Activated naive CD8-positive, alpha-beta T cell treated with anti-CD3 and anti-CD28 coated beads, Interleukin-2, amount 50 U/mL, for 24 hours (primary cell): ENCODE measurements at regions not wholly inside any gene's neighbourhood (a gene's known extent, or its start where the extent isn't known, plus 50 kb on each side); places are given as distances from the start of the nearest gene placed in this dataset.

Source experiments
- ATAC-seq: fragments of 150-1000 bp; cut with Tn5 transposase; one replicate; pipeline ENCODE4 v1.10.0; 2021
- DNase-seq: peaks from one replicate; pipeline ENCODE4 v3.0.0; 2021
- H3K27ac Mint-ChIP-seq: one replicate; pipeline ENCODE4 v1.8.0; 2021; ENCODE audit warnings: mild to moderate bottlenecking, mixed read lengths
- H3K27me3 Mint-ChIP-seq: one replicate; pipeline ENCODE4 v1.8.0; 2021; ENCODE audit warnings: mixed read lengths
- H3K36me3 Mint-ChIP-seq: one replicate; pipeline ENCODE4 v1.8.0; 2021; ENCODE audit warnings: low read depth, mixed read lengths
- H3K4me1 Mint-ChIP-seq: one replicate; pipeline ENCODE4 v1.8.0; 2021; ENCODE audit warnings: mixed read lengths
- H3K4me3 Mint-ChIP-seq: one replicate; pipeline ENCODE4 v1.8.0; 2021; ENCODE audit warnings: mild to moderate bottlenecking, moderate library complexity, mixed read lengths
- H3K9me3 Mint-ChIP-seq: one replicate; pipeline ENCODE4 v1.8.0; 2021; ENCODE audit warnings: mixed read lengths

DNA sequence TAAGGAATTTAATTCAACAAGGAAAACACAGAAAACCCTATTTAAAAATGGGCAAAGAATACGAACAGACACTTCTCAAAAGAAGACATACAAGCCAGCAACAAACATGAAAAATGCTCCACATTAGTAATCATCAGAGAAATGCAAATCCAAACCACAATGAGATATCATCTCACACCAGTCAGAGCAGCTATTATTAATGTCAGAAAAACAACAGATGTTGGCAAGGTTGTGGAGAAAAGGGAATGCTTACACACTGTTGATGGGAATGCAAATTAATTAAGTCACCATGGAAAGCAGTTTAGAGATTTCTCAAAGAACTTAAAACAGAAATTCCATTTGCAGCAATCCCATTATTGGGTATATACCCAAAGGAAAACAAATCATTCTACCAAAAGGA lies 55.2 kb downstream of the GCC1 start:
- Mint-ChIP-seq H3K4me3 (no peak overlapping the region), H3K4me1 (peaks cover 6% of the 10 kb centered on the region), H3K36me3 (no peaks in the 10 kb centered on the region), H3K9me3 (peaks cover 6% of the 10 kb centered on the region), H3K27ac (no peak overlapping the region), H3K27me3 (peaks cover 36% of the 10 kb centered on the region)
- ATAC-seq (no peak), DNase-seq (no peak)

GRCh38 chr7:127527561-127527960 lies 57.8 kb downstream of the GCC1 start:
- Mint-ChIP-seq H3K9me3 (peaks cover 6% of the 10 kb centered on the region), H3K27ac (no peak overlapping the region), H3K4me3 (no peak overlapping the region), H3K27me3 (peaks cover 41% of the 10 kb centered on the region), H3K36me3 (no peaks in the 10 kb centered on the region), H3K4me1 (no peaks in the 10 kb centered on the region)
- DNase-seq = no peak
- ATAC-seq = no peak

GRCh38 chr7:127525866-127526480 lies 59.4 kb downstream of the GCC1 start:
- no peaks in the 10 kb centered on the region for H3K4me1 Mint-ChIP-seq
- H3K9me3 Mint-ChIP-seq = peaks cover 18% of the 10 kb centered on the region
- H3K4me3 Mint-ChIP-seq = no peak overlapping the region
- DNase-seq (no peak), ATAC-seq (no peak)
- no peak overlapping the region for H3K27ac Mint-ChIP-seq
- H3K27me3 Mint-ChIP-seq = peaks cover 49% of the 10 kb centered on the region
- H3K36me3 Mint-ChIP-seq = no peaks in the 10 kb centered on the region

DNA sequence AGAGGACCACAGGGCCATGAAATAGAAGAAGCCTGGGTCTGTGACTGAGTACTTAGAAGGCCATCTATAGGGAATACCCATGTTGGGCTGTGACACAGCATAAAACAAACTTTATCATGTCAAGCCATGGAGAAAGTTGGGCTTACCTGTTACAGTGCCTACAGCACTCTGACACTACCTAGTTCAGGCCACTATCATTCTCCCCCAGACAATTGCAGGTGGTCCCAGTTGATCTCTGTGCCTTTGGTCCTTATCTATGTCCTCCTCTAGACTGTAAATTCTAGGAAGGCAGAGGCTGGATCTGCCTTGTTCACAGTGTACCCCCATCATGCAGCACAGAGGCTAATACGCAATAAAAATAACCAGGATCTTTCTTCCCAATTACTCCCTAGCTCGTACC lies 69.1 kb downstream of the GCC1 start:
- H3K27ac Mint-ChIP-seq = no peak overlapping the region
- H3K9me3 Mint-ChIP-seq = peaks cover 2% of the 10 kb centered on the region
- peaks cover 19% of the 10 kb centered on the region for H3K27me3 Mint-ChIP-seq
- H3K4me1 Mint-ChIP-seq = no peaks in the 10 kb centered on the region
- DNase-seq (no peak), ATAC-seq (no peak)
- H3K36me3 Mint-ChIP-seq = no peaks in the 10 kb centered on the region
- H3K4me3 Mint-ChIP-seq = no peak overlapping the region

- H3K4me1 Mint-ChIP-seq = no peaks in the 10 kb centered on the region
- H3K9me3 Mint-ChIP-seq = no peaks in the 10 kb centered on the region
- peaks cover 10% of the 10 kb centered on the region for H3K27me3 Mint-ChIP-seq
- ATAC-seq = peak; percentile 61
- no peak overlapping the region for H3K27ac Mint-ChIP-seq
- no peaks in the 10 kb centered on the region for H3K36me3 Mint-ChIP-seq
- DNase-seq = no peak
- H3K4me3 Mint-ChIP-seq = no peak overlapping the region
These were observed 70.9 kb downstream of the GCC1 start for GRCh38 chr7:127514499-127514898.

- H3K36me3 Mint-ChIP-seq = no peaks in the 10 kb centered on the region
- H3K4me1 Mint-ChIP-seq = no peaks in the 10 kb centered on the region
- ATAC-seq = no peak
- H3K9me3 Mint-ChIP-seq = no peaks in the 10 kb centered on the region
- H3K27ac Mint-ChIP-seq = no peak overlapping the region
- no peak for DNase-seq
- peaks cover 6% of the 10 kb centered on the region for H3K27me3 Mint-ChIP-seq
- no peak overlapping the region for H3K4me3 Mint-ChIP-seq
These were observed 72.1 kb downstream of the GCC1 start for GRCh38 chr7:127513311-127513710.

DNA sequence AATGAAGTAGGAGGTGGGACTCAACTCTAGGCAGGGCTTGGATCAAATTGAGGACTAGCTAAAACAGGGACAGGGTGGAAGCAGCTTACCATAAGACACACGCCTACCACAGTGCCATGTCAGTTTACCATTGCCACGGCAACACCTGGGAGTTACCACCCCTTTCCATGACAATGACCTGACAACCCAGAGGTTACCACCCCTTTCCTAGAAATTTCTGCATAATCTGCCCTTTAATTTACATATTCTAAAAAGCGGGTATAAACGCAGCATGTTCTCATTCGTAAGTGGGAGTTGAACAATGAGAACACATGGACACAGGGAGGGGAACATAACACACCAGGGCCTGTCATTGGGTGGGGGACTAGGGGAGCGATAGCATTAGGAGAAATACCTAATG lies 72.7 kb downstream of the GCC1 start:
- no peak for DNase-seq
- H3K36me3 Mint-ChIP-seq = no peaks in the 10 kb centered on the region
- H3K27ac Mint-ChIP-seq = no peak overlapping the region
- no peaks in the 10 kb centered on the region for H3K4me1 Mint-ChIP-seq
- ATAC-seq = no peak
- peaks cover 6% of the 10 kb centered on the region for H3K27me3 Mint-ChIP-seq
- no peaks in the 10 kb centered on the region for H3K9me3 Mint-ChIP-seq
- no peak overlapping the region for H3K4me3 Mint-ChIP-seq

DNA sequence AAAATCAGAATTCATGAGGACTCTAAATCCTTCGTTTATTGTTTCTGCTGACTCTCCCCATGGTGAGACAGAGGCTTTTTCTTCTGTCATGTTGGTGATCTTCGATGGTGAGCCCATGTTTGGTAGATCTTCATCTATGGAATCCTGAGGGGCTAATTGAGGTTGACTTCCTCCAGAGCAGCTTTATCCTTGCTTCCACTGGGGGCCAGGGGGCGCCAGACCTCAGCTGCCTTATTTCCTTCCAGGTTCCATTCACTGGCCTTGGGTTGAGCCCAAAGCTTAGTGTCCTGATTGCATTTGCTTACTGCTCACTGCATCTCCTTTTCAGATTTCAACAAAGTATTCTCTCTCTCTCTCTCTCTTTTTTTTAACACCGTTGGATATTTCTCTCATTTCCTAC lies 80.7 kb downstream of the GCC1 start:
- DNase-seq = peak; percentile 30
- ATAC-seq = no peak
- Mint-ChIP-seq H3K4me3 (no peak overlapping the region), H3K9me3 (no peaks in the 10 kb centered on the region), H3K4me1 (no peaks in the 10 kb centered on the region), H3K27ac (no peak overlapping the region), H3K27me3 (peaks cover 6% of the 10 kb centered on the region), H3K36me3 (no peaks in the 10 kb centered on the region)

DNA sequence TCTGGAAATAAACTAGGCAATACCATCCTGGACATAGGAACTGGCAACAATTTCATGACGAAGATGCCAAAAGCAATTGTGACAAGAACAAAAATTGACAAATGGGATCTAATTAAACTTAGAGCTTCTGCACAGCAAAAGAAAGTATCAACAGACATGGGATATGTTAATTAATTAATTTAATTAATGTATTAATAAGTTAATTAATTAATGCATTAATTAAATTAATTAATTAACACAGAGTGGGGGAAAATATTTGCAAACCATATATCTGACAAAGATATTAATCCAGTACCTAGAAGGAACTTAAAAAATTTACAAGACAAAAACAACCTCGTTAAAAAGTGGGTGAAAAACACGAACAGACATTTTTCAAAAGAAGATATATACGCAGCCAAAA lies 83.6 kb downstream of the GCC1 start:
- peaks cover 11% of the 10 kb centered on the region for H3K27me3 Mint-ChIP-seq
- DNase-seq = no peak
- ATAC-seq = no peak
- no peaks in the 10 kb centered on the region for H3K36me3 Mint-ChIP-seq
- H3K4me1 Mint-ChIP-seq = no peaks in the 10 kb centered on the region
- H3K9me3 Mint-ChIP-seq = no peaks in the 10 kb centered on the region
- no peak overlapping the region for H3K4me3 Mint-ChIP-seq
- no peak overlapping the region for H3K27ac Mint-ChIP-seq

DNA sequence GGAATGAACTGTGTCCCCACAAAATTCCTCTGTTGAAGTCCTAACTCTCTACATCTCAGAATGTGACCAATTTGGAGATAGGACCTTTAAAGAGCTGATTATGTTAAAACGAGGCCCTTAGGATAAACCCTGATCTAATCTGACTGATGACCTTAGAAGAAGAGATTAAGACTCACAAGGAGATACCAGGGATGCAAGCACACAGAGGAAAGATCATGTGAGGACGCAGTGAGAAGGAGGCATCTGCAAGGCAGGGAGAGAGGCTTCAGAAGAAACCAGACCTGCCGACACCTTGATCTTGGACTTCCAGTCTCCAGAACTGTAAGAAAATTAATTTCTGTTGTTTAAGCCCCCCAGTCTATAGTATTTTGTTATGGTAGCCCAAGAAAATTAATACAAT lies 94.9 kb upstream of the ZNF800 start:
- ATAC-seq (no peak), DNase-seq (no peak)
- Mint-ChIP-seq H3K36me3 (no peaks in the 10 kb centered on the region), H3K9me3 (no peaks in the 10 kb centered on the region), H3K4me1 (peaks cover 18% of the 10 kb centered on the region), H3K27me3 (peaks cover 2% of the 10 kb centered on the region), H3K4me3 (no peak overlapping the region), H3K27ac (no peak overlapping the region)

- Mint-ChIP-seq H3K27ac (no peak overlapping the region), H3K4me3 (no peak overlapping the region)
- ATAC-seq = peak; percentile 96
These were observed 94.1 kb upstream of the ZNF800 start for GRCh38 chr7:127486654-127487053.

DNA sequence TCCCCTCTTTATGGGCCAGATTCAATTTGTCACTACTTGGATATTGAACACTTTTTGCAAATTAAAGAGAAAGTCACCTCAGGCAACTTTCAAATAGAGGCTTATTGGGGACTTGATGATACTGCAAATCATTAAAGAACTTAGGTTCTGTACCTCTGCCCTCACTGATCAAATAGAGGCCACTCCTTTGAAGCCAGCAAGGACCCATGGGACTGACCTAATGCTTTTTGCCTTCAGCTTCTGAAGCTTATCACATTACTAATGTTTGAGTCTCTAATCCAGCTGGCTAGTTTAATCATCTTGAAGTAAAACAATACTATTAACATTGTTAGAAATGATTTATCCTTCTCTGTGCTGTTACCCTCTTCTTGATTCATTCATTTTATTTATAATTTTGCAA lies 93.0 kb upstream of the ZNF800 start:
- Mint-ChIP-seq H3K27me3 (peaks cover 2% of the 10 kb centered on the region), H3K9me3 (no peaks in the 10 kb centered on the region), H3K4me1 (peaks cover 18% of the 10 kb centered on the region), H3K4me3 (no peak overlapping the region), H3K27ac (no peak overlapping the region), H3K36me3 (no peaks in the 10 kb centered on the region)
- ATAC-seq (no peak), DNase-seq (no peak)

More at GRCh38 chr7:127486654-127487053, 94.1 kb upstream of the ZNF800 start:
- H3K9me3 Mint-ChIP-seq = no peaks in the 10 kb centered on the region
- no peaks in the 10 kb centered on the region for H3K36me3 Mint-ChIP-seq
- H3K27me3 Mint-ChIP-seq = peaks cover 2% of the 10 kb centered on the region
- H3K4me1 Mint-ChIP-seq = peaks cover 18% of the 10 kb centered on the region
- no peak for DNase-seq

- H3K9me3 Mint-ChIP-seq = no peaks in the 10 kb centered on the region
- H3K4me3 Mint-ChIP-seq = peak overlapping the region; percentile 16
- H3K36me3 Mint-ChIP-seq = no peaks in the 10 kb centered on the region
- peaks cover 18% of the 10 kb centered on the region for H3K4me1 Mint-ChIP-seq
- no peak for DNase-seq
- H3K27ac Mint-ChIP-seq = no peak overlapping the region
- ATAC-seq = no peak
- H3K27me3 Mint-ChIP-seq = peaks cover 2% of the 10 kb centered on the region
These were observed 92.4 kb upstream of the ZNF800 start for GRCh38 chr7:127484954-127485353.

DNA sequence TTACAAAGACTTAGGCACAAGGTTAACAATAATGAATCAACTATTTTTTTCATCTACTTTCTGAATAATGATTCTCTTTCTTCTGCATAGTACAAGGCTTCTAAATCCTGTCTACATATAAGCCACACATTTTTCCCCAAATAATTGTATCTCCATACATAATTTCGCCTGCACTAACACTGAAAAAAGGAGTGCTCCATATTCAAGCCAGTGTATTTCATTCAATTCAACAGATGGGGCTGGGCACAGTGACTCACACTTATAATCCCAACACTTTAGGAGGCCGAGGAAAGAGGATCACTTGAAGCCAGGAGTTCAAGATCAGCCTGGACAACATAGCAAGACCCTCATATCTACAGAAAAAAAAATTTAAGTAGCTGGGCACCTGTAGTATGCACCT lies 86.0 kb upstream of the ZNF800 start:
- DNase-seq = no peak
- Mint-ChIP-seq H3K27ac (no peak overlapping the region), H3K4me1 (peaks cover 13% of the 10 kb centered on the region), H3K27me3 (peaks cover 4% of the 10 kb centered on the region), H3K36me3 (no peaks in the 10 kb centered on the region), H3K9me3 (no peaks in the 10 kb centered on the region), H3K4me3 (no peak overlapping the region)
- no peak for ATAC-seq

GRCh38 chr7:127478024-127478355 lies 85.5 kb upstream of the ZNF800 start:
- ATAC-seq = no peak
- Mint-ChIP-seq H3K27ac (no peak overlapping the region), H3K4me1 (peaks cover 13% of the 10 kb centered on the region), H3K36me3 (no peaks in the 10 kb centered on the region), H3K4me3 (peak overlapping the region; percentile 4), H3K9me3 (no peaks in the 10 kb centered on the region), H3K27me3 (peaks cover 6% of the 10 kb centered on the region)
- DNase-seq = no peak
